Upper lobe of left lung (tissue), 6 donors: ENCODE measurements at regions not wholly inside any gene's neighbourhood (a gene's known extent, or its start where the extent isn't known, plus 50 kb on each side); places are given as distances from the start of the nearest gene placed in this dataset.

Source experiments
- ATAC-seq, 2 donors: fragments of 200-7000 bp; cut with Tn5 transposase; one replicate each; pipeline ENCODE4 v1.9.1; 2022; ENCODE audit warnings: mild to moderate bottlenecking in 2 of 2, moderate library complexity in 2 of 2; ENCODE audit not compliant: low FRiP score in 2 of 2
- DNase-seq, 2 donors: peaks; one replicate each; pipeline ENCODE4 v3.0.0-alpha.2; 2019 to 2020
- H3K27ac ChIP-seq, 4 donors: fragments of 200-600 bp; sonication (generic); one replicate each; pipeline ENCODE4 v1.5.1; 2016 to 2019
- H3K27me3 ChIP-seq, 4 donors: fragments of 200-600 bp; sonication (generic); one replicate each; pipeline ENCODE4 v1.5.1; 2017 to 2019
- H3K36me3 ChIP-seq, 4 donors: fragments of 200-600 bp; sonication (generic); one replicate each; pipeline ENCODE4 v1.5.1; 2016 to 2019
- H3K4me1 ChIP-seq, 4 donors: fragments of 200-600 bp; sonication (generic); one replicate each; pipeline ENCODE4 v1.5.1; 2018 to 2019
- H3K4me3 ChIP-seq, 4 donors: fragments of 200-600 bp; sonication (generic); one replicate each; pipeline ENCODE4 v1.5.1; 2017 to 2019; ENCODE audit warnings: mild to moderate bottlenecking in 2 of 4, moderate library complexity in 1 of 4
- H3K9me3 ChIP-seq, 4 donors: fragments of 200-600 bp; sonication (generic); one replicate each; pipeline ENCODE4 v1.5.1; 2018 to 2019
- EP300 ChIP-seq, 4 donors: sonication (generic); formaldehyde crosslinking; IDR thresholded peaks; one replicate each; pipeline ENCODE4 v1.5.1; 2017; ENCODE audit warnings: antibody characterized with exemption in 4 of 4, control low read depth in 2 of 4
- POLR2A ChIP-seq, 4 donors: fragments of 450-650 bp; IDR thresholded peaks; one replicate each; pipeline ENCODE4 v1.5.1; 2016 to 2017; ENCODE audit warnings: antibody characterized with exemption in 4 of 4, mild to moderate bottlenecking in 2 of 4
- POLR2AphosphoS5 ChIP-seq, 2 donors: sonication (generic); formaldehyde crosslinking; IDR thresholded peaks; one replicate each; pipeline ENCODE4 v1.5.1; 2017; ENCODE audit warnings: antibody characterized with exemption in 2 of 2
- WGBS, 2 donors: methylation state at CpG; one replicate each; pipeline ENCODE4 v1.1.5; 2017 to 2018; 5-methylcytosine and 5-hydroxymethylcytosine counted together
- TF ChIP-seq, protein P1 (sequence below), 6 experiments: fragments of 450-650 bp in 4 of 6; fragments of 200-600 bp in 2 of 6; sonication (generic) in 2 of 6; IDR thresholded peaks; one replicate each; pipeline ENCODE4 v1.5.1; 2016 to 2019; ENCODE audit warnings: antibody characterized with exemption in 6 of 6
- donor health status: DM: no; HTN: no; CAD: no; lungs with moderate emphysema.
- donor health status: DM: no; HTN: yes; CAD: no; lungs with severe emphysema.

GRCh38 chr12:98221243-98221808 lies 294.1 kb upstream of the TMPO start:
- Histone ChIP-seq H3K27ac (no peak overlapping the region), H3K4me3 (no peak overlapping the region), H3K4me1 (no peaks in the 10 kb centered on the region), H3K36me3 (no peaks in the 10 kb centered on the region), H3K27me3 (no peaks in the 10 kb centered on the region), H3K9me3 (no peaks in the 10 kb centered on the region)
- DNase-seq (no peak), ATAC-seq (no peak)
- WGBS, 2 donors, result 65% methylated on average over 8 of the region's 8 CpGs
- no peak for TF ChIP-seq EP300 (IDR thresholded peaks at IDR 0.05)
- no peak for TF ChIP-seq POLR2AphosphoS5 (IDR thresholded peaks at IDR 0.05)
- TF ChIP-seq POLR2A (IDR thresholded peaks at IDR 0.05), result no peak
- TF ChIP-seq, protein P1, sequence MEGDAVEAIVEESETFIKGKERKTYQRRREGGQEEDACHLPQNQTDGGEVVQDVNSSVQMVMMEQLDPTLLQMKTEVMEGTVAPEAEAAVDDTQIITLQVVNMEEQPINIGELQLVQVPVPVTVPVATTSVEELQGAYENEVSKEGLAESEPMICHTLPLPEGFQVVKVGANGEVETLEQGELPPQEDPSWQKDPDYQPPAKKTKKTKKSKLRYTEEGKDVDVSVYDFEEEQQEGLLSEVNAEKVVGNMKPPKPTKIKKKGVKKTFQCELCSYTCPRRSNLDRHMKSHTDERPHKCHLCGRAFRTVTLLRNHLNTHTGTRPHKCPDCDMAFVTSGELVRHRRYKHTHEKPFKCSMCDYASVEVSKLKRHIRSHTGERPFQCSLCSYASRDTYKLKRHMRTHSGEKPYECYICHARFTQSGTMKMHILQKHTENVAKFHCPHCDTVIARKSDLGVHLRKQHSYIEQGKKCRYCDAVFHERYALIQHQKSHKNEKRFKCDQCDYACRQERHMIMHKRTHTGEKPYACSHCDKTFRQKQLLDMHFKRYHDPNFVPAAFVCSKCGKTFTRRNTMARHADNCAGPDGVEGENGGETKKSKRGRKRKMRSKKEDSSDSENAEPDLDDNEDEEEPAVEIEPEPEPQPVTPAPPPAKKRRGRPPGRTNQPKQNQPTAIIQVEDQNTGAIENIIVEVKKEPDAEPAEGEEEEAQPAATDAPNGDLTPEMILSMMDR (IDR thresholded peaks at IDR 0.05), result no peak

DNA sequence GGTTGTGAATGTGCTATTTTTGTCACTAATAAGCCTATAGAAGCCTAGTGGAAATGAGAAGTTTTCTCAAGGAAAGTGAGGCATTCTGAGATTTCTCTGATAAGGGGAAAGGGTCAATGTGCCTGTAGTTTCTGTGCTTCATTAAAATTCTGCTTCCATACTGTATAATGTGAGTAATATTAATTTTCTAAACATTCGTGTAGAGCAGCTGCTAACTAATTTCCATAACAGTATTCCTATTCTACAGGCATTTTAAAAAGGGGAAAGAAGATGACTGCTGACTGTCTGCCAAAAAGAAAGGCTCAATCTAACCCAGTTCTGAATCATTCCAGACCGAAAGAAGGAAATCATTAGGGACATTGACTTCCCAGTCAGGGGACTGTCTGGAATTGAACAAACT lies 293.3 kb upstream of the TMPO start:
- no peaks in the 10 kb centered on the region for H3K4me1 ChIP-seq
- TF ChIP-seq POLR2AphosphoS5 (IDR thresholded peaks at IDR 0.05), result no peak
- TF ChIP-seq, protein P1 (IDR thresholded peaks at IDR 0.05), result no peak
- TF ChIP-seq POLR2A (IDR thresholded peaks at IDR 0.05), result no peak
- no peak for TF ChIP-seq EP300 (IDR thresholded peaks at IDR 0.05)
- H3K36me3 ChIP-seq, result no peaks in the 10 kb centered on the region
- no peak for ATAC-seq
- DNase-seq, result no peak
- H3K9me3 ChIP-seq, result no peaks in the 10 kb centered on the region
- WGBS, 2 donors, result 79 to 88% methylated on average over 2 of the region's 2 CpGs
- H3K27me3 ChIP-seq, result no peaks in the 10 kb centered on the region
- no peak overlapping the region for H3K27ac ChIP-seq
- H3K4me3 ChIP-seq, result no peak overlapping the region

DNA sequence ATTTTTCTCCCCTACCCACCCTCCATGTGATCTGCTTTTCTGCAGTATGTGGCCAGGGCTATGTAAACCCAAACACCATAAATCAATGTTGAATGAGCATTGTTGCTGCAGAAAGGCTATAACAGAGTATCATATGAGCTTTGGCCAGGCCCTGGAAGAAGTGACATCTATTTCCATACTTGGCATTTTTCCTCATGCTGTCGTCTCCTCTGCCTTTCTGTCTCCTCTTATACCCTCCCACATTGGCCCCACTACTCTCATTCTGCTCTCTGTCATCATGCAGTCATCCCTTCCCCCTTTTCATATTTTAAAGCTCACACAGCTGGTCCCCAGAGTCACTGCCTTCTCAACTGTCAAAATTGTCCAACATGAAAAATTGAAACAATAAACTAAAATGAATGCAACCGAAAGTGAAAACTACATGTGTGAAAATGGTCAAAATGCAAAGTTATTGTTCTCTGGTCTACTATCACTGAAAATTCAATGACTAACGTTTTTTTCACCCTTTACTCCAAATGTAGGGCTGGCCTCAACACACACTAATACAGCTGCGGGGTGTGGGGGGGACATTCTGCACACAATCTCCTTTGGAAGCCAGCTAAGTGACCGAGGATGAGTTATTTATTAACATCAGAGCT lies 290.7 kb upstream of the TMPO start:
- ATAC-seq, result no peak

GRCh38 chr12:98227162-98227561 lies 288.2 kb upstream of the TMPO start:
- Histone ChIP-seq H3K4me3 (no peak overlapping the region), H3K27ac (no peak overlapping the region), H3K36me3 (no peaks in the 10 kb centered on the region), H3K4me1 (no peaks in the 10 kb centered on the region), H3K27me3 (no peaks in the 10 kb centered on the region), H3K9me3 (no peaks in the 10 kb centered on the region)
- 79 to 90% methylated on average over 6 of the region's 6 CpGs for WGBS, 2 donors
- no peak for TF ChIP-seq EP300 (IDR thresholded peaks at IDR 0.05)
- TF ChIP-seq, protein P1 (IDR thresholded peaks at IDR 0.05), result peak in 2 of 6 experiments; percentile 21 to 23
- no peak for DNase-seq
- ATAC-seq, result no peak

More for the DNA sequence above, 290.7 kb upstream of the TMPO start:
- Histone ChIP-seq H3K4me3 (no peak overlapping the region), H3K27ac (no peak overlapping the region), H3K36me3 (no peaks in the 10 kb centered on the region), H3K4me1 (no peaks in the 10 kb centered on the region), H3K9me3 (no peaks in the 10 kb centered on the region), H3K27me3 (no peaks in the 10 kb centered on the region)
- no peak for TF ChIP-seq EP300 (IDR thresholded peaks at IDR 0.05)
- TF ChIP-seq, protein P1 (IDR thresholded peaks at IDR 0.05), result no peak
- no peak for TF ChIP-seq POLR2AphosphoS5 (IDR thresholded peaks at IDR 0.05)
- TF ChIP-seq POLR2A (IDR thresholded peaks at IDR 0.05), result no peak
- 47 to 57% methylated on average over 5 of the region's 5 CpGs for WGBS, 2 donors
- no peak for DNase-seq
